ENCODE measurements at regions not wholly inside any gene's neighbourhood (a gene's known extent, or its start where the extent isn't known, plus 50 kb on each side); places are given as distances from the start of the nearest gene placed in this dataset.

- Histone ChIP-seq H3K9me3 (ENCODE audit: insufficient read depth, low read length) (no peaks in the 10 kb centered on the region), H3K9ac (ENCODE audit: low read length) (no peak overlapping the region), H3K4me3 (ENCODE audit: low read length) (no peak overlapping the region), H2AFZ (ENCODE audit: low read depth, low read length) (no peak overlapping the region), H4K20me1 (ENCODE audit: insufficient read depth, low read length) (no peaks in the 10 kb centered on the region), H3K27ac (ENCODE audit: low read length) (no peak overlapping the region), H3K4me1 (ENCODE audit: low read length) (no peaks in the 10 kb centered on the region), H3K4me2 (ENCODE audit: low read length) (no peak overlapping the region), H3K27me3 (ENCODE audit: low read depth, low read length) (no peaks in the 10 kb centered on the region), H3K36me3 (replicated peaks; ENCODE audit: low read depth, low read length) (no peaks in the 10 kb centered on the region), H3K79me2 (ENCODE audit: low read length) (no peaks in the 10 kb centered on the region)
- TF ChIP-seq CTCF (IDR thresholded peaks at IDR 0.05; ENCODE audit: low read depth, low read length): no peak
- no peak for TF ChIP-seq EZH2phosphoT487 (IDR thresholded peaks at IDR 0.05; ENCODE audit: low read depth)
Measured at GRCh38 chr2:223311889-223312680, 260.1 kb downstream of the KCNE4 start.

- H3K4me2 ChIP-seq (ENCODE audit: low read length): no peak overlapping the region
- H3K27ac ChIP-seq (ENCODE audit: low read length): no peak overlapping the region
- H3K79me2 ChIP-seq (ENCODE audit: low read length): no peaks in the 10 kb centered on the region
- no peaks in the 10 kb centered on the region for H3K9me3 ChIP-seq (ENCODE audit: insufficient read depth, low read length)
- no peaks in the 10 kb centered on the region for H3K4me1 ChIP-seq (ENCODE audit: low read length)
- H3K4me3 ChIP-seq (ENCODE audit: low read length): no peak overlapping the region
- H3K27me3 ChIP-seq (ENCODE audit: low read depth, low read length): no peaks in the 10 kb centered on the region
- TF ChIP-seq CTCF (IDR thresholded peaks at IDR 0.05; ENCODE audit: low read depth, low read length) (no peak), EZH2phosphoT487 (IDR thresholded peaks at IDR 0.05; ENCODE audit: low read depth) (no peak)
- no peak overlapping the region for H2AFZ ChIP-seq (ENCODE audit: low read depth, low read length)
- no peak overlapping the region for H3K9ac ChIP-seq (ENCODE audit: low read length)
- H3K36me3 ChIP-seq (replicated peaks; ENCODE audit: low read depth, low read length): no peaks in the 10 kb centered on the region
- no peaks in the 10 kb centered on the region for H4K20me1 ChIP-seq (ENCODE audit: insufficient read depth, low read length)
Measured at GRCh38 chr2:223313101-223313500, 261.1 kb downstream of the KCNE4 start.

GRCh38 chr2:223314811-223315210 lies 262.8 kb downstream of the KCNE4 start:
- Histone ChIP-seq H3K9me3 (ENCODE audit: insufficient read depth, low read length) (no peaks in the 10 kb centered on the region), H3K27ac (ENCODE audit: low read length) (no peak overlapping the region), H3K27me3 (ENCODE audit: low read depth, low read length) (no peaks in the 10 kb centered on the region), H3K9ac (ENCODE audit: low read length) (no peak overlapping the region), H3K4me1 (ENCODE audit: low read length) (no peaks in the 10 kb centered on the region), H3K4me3 (ENCODE audit: low read length) (no peak overlapping the region), H3K4me2 (ENCODE audit: low read length) (no peak overlapping the region), H3K36me3 (replicated peaks; ENCODE audit: low read depth, low read length) (no peaks in the 10 kb centered on the region), H4K20me1 (ENCODE audit: insufficient read depth, low read length) (no peaks in the 10 kb centered on the region), H2AFZ (ENCODE audit: low read depth, low read length) (no peak overlapping the region), H3K79me2 (ENCODE audit: low read length) (no peaks in the 10 kb centered on the region)
- TF ChIP-seq EZH2phosphoT487 (IDR thresholded peaks at IDR 0.05; ENCODE audit: low read depth) (no peak), CTCF (IDR thresholded peaks at IDR 0.05; ENCODE audit: low read depth, low read length) (no peak)

- Histone ChIP-seq H3K79me2 (ENCODE audit: low read length) (no peaks in the 10 kb centered on the region), H2AFZ (ENCODE audit: low read depth, low read length) (no peak overlapping the region), H3K9me3 (ENCODE audit: insufficient read depth, low read length) (no peaks in the 10 kb centered on the region), H3K4me3 (ENCODE audit: low read length) (no peak overlapping the region), H3K9ac (ENCODE audit: low read length) (no peak overlapping the region), H4K20me1 (ENCODE audit: insufficient read depth, low read length) (no peaks in the 10 kb centered on the region), H3K4me2 (ENCODE audit: low read length) (no peak overlapping the region), H3K27ac (ENCODE audit: low read length) (no peak overlapping the region), H3K4me1 (ENCODE audit: low read length) (no peaks in the 10 kb centered on the region), H3K36me3 (replicated peaks; ENCODE audit: low read depth, low read length) (no peaks in the 10 kb centered on the region), H3K27me3 (ENCODE audit: low read depth, low read length) (no peaks in the 10 kb centered on the region)
- TF ChIP-seq EZH2phosphoT487 (IDR thresholded peaks at IDR 0.05; ENCODE audit: low read depth): no peak
- TF ChIP-seq CTCF (IDR thresholded peaks at IDR 0.05; ENCODE audit: low read depth, low read length): no peak
Measured at GRCh38 chr2:223315813-223316212, 263.8 kb downstream of the KCNE4 start.

All from OCI-LY3 (cell line).